ENCODE measurements at regions not wholly inside any gene's neighbourhood (a gene's known extent, or its start where the extent isn't known, plus 50 kb on each side); places are given as distances from the start of the nearest gene placed in this dataset.
"Not testable (repeated sequence)": the region's sequence is repeated elsewhere in the genome, so short reads cannot be mapped to it uniquely, and the experiment has no call there.

- DNase-seq (ENCODE audit: low read depth) = no peak
Observed at GRCh38 chr16:26717826-26718225, 348.9 kb upstream of the C16orf82 start.

- no peak for DNase-seq (ENCODE audit: low read depth)
Observed at GRCh38 chr16:26721290-26721689, 345.4 kb upstream of the C16orf82 start.

GRCh38 chr16:26721957-26722356 lies 344.8 kb upstream of the C16orf82 start:
- not testable (repeated sequence) for DNase-seq (ENCODE audit: low read depth)

GRCh38 chr16:26724189-26724588 lies 342.5 kb upstream of the C16orf82 start:
- no peak for DNase-seq (ENCODE audit: low read depth)

GRCh38 chr16:26727848-26728247 lies 338.9 kb upstream of the C16orf82 start:
- DNase-seq (ENCODE audit: low read depth) = no peak

- DNase-seq (ENCODE audit: low read depth) = no peak
Observed at GRCh38 chr16:26729951-26730541, 336.7 kb upstream of the C16orf82 start.

GRCh38 chr16:26731729-26732128 lies 335.0 kb upstream of the C16orf82 start:
- DNase-seq (ENCODE audit: low read depth) = no peak

- DNase-seq (ENCODE audit: low read depth) = no peak
Observed at GRCh38 chr16:26733710-26734109, 333.0 kb upstream of the C16orf82 start.

- DNase-seq (ENCODE audit: low read depth) = no peak
Observed at GRCh38 chr16:26735521-26735920, 331.2 kb upstream of the C16orf82 start.

- no peak for DNase-seq (ENCODE audit: low read depth)
Observed at GRCh38 chr16:26736084-26736483, 330.6 kb upstream of the C16orf82 start.

- no peak for DNase-seq (ENCODE audit: low read depth)
Observed at GRCh38 chr16:26740771-26741170, 326.0 kb upstream of the C16orf82 start.

GRCh38 chr16:26742040-26742439 lies 324.7 kb upstream of the C16orf82 start:
- no peak for DNase-seq (ENCODE audit: low read depth)

- DNase-seq (ENCODE audit: low read depth) = no peak
Observed at GRCh38 chr16:26744430-26744829, 322.3 kb upstream of the C16orf82 start.

- no peak for DNase-seq (ENCODE audit: low read depth)
Observed at GRCh38 chr16:26747760-26748159, 319.0 kb upstream of the C16orf82 start.

- no peak for DNase-seq (ENCODE audit: low read depth)
Observed at GRCh38 chr16:26749072-26749471, 317.7 kb upstream of the C16orf82 start.

GRCh38 chr16:26752166-26752565 lies 314.6 kb upstream of the C16orf82 start:
- DNase-seq (ENCODE audit: low read depth) = no peak

- no peak for DNase-seq (ENCODE audit: low read depth)
Observed at GRCh38 chr16:26756633-26757032, 310.1 kb upstream of the C16orf82 start.

GRCh38 chr16:26762594-26762993 lies 304.1 kb upstream of the C16orf82 start:
- DNase-seq (ENCODE audit: low read depth) = no peak

GRCh38 chr16:26765087-26765486 lies 301.6 kb upstream of the C16orf82 start:
- DNase-seq (ENCODE audit: low read depth) = no peak

GRCh38 chr16:26768385-26769010 lies 298.2 kb upstream of the C16orf82 start:
- no peak for DNase-seq (ENCODE audit: low read depth)

GRCh38 chr16:26770547-26770946 lies 296.2 kb upstream of the C16orf82 start:
- DNase-seq (ENCODE audit: low read depth) = no peak

GRCh38 chr16:26772503-26772902 lies 294.2 kb upstream of the C16orf82 start:
- no peak for DNase-seq (ENCODE audit: low read depth)

GRCh38 chr16:26777821-26778220 lies 288.9 kb upstream of the C16orf82 start:
- DNase-seq (ENCODE audit: low read depth) = no peak

GRCh38 chr16:26787924-26788323 lies 278.8 kb upstream of the C16orf82 start:
- no peak for DNase-seq (ENCODE audit: low read depth)

Measured in HS-5 (cell line).